ENCODE measurements at regions not wholly inside any gene's neighbourhood (a gene's known extent, or its start where the extent isn't known, plus 50 kb on each side); places are given as distances from the start of the nearest gene placed in this dataset.

GRCh38 chr15:62823561-62823960, 219.0 kb upstream of the TPM1 start:
- TF ChIP-seq CTCF (IDR thresholded peaks at IDR 0.05), result no peak
- no peak for TF ChIP-seq POLR2A (IDR thresholded peaks at IDR 0.05)

Data from body of pancreas (tissue), 4 donors.